Endodermal cell (in vitro differentiated cells): ENCODE measurements at regions not wholly inside any gene's neighbourhood (a gene's known extent, or its start where the extent isn't known, plus 50 kb on each side); places are given as distances from the start of the nearest gene placed in this dataset.

Experiments
- DNase-seq: peaks from one replicate; pipeline ENCODE4 v3.0.0-alpha.2; 2017
- H3K27ac ChIP-seq: 2 replicates; pipeline ENCODE4 v1.5.1; 2013; ENCODE audit warnings: mild to moderate bottlenecking, low read depth, low read length, moderate library complexity
- H3K27me3 ChIP-seq: 2 replicates; pipeline ENCODE4 v1.6.1; 2013; ENCODE audit warnings: mild to moderate bottlenecking, low read length, moderate library complexity; ENCODE audit not compliant: insufficient read depth, control insufficient read depth, poor library complexity, severe bottlenecking
- H3K36me3 ChIP-seq: 2 replicates; pipeline ENCODE4 v1.7.0; 2013; ENCODE audit warnings: mild to moderate bottlenecking, low read length, moderate library complexity; ENCODE audit not compliant: control insufficient read depth, insufficient read depth
- H3K4me1 ChIP-seq: one replicate; pipeline ENCODE4 v1.7.0; 2013; ENCODE audit warnings: low read length; ENCODE audit not compliant: control insufficient read depth, insufficient read depth
- H3K4me3 ChIP-seq: 2 replicates; pipeline ENCODE4 v1.5.1; 2013; ENCODE audit warnings: mild to moderate bottlenecking, low read length, moderate library complexity
- H3K9ac ChIP-seq: 2 replicates; pipeline ENCODE4 v1.6.1; 2013; ENCODE audit warnings: mild to moderate bottlenecking, low read length, moderate library complexity; ENCODE audit not compliant: poor library complexity, severe bottlenecking; ENCODE audit errors: extremely low read depth
- H3K9me3 ChIP-seq: 2 replicates; pipeline ENCODE4 v1.6.1; 2013; ENCODE audit warnings: mild to moderate bottlenecking, low read length, moderate library complexity; ENCODE audit not compliant: control insufficient read depth
- H3K27ac Mint-ChIP-seq: 2 replicates; pipeline ENCODE4 v1.8.0; 2020; ENCODE audit warnings: mixed read lengths
- H3K27me3 Mint-ChIP-seq: 2 replicates; pipeline ENCODE4 v1.8.0; 2021; ENCODE audit warnings: mild to moderate bottlenecking, mixed read lengths; ENCODE audit not compliant: insufficient read depth
- H3K36me3 Mint-ChIP-seq: 2 replicates; pipeline ENCODE4 v1.8.0; 2020; ENCODE audit warnings: low read depth, mixed read lengths
- H3K4me1 Mint-ChIP-seq: 2 replicates; pipeline ENCODE4 v1.8.0; 2020; ENCODE audit warnings: mixed read lengths
- H3K4me3 Mint-ChIP-seq: 2 replicates; pipeline ENCODE4 v1.8.0; 2020; ENCODE audit warnings: mild to moderate bottlenecking, moderate library complexity, mixed read lengths
- H3K9me3 Mint-ChIP-seq: 2 replicates; pipeline ENCODE4 v1.8.0; 2020; ENCODE audit warnings: mild to moderate bottlenecking, mixed read lengths
- WGBS, 2 experiments: methylation state at CpG; one replicate each; pipeline versions ENCODE4 v1.1.5 to v1.1.7; 2013; ENCODE audit warnings: missing lambda C conversion rate in 2 of 2, mixed read lengths in 1 of 2; ENCODE audit not compliant: insufficient coverage in 1 of 2, insufficient read length in 1 of 2; 5-methylcytosine and 5-hydroxymethylcytosine counted together
- TF ChIP-seq, protein P1 (sequence below): fragments of 200-600 bp; sonication (generic); conservative IDR thresholded peaks from 2 replicates; pipeline ENCODE4 v1.5.0; 2021; ENCODE audit warnings: antibody characterized with exemption, mild to moderate bottlenecking

DNA sequence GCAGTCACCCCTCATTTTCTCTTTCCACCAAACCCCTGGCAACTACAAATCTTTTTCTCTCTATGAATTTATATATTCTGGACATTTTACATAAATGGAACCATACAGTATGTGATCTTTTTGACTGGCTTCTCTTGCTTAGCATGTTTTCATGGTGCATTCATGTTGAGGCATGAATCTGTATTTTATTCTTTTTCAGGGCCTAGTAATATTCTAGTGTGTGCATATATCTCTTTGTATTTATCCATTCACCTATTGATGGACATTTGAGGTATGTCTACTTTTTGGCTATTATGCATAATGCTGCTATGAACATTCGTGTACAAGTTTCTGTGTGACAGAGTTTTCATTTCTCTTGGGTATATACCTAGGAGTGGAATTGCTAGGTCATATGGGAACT, 78.2 kb downstream of the HACD1 start:
- Histone ChIP-seq H3K9ac (no peak overlapping the region), H3K36me3 (no peaks in the 10 kb centered on the region), H3K27me3 (no peaks in the 10 kb centered on the region), H3K9me3 (peaks cover 5% of the 10 kb centered on the region), H3K27ac (no peak overlapping the region), H3K4me3 (no peak overlapping the region), H3K4me1 (no peaks in the 10 kb centered on the region)
- no peak for DNase-seq
- WGBS, 2 experiments, result 92 to 100% methylated on average over 1 of the region's 1 CpG
- Mint-ChIP-seq H3K4me1 (no peaks in the 10 kb centered on the region), H3K9me3 (peaks cover 12% of the 10 kb centered on the region), H3K4me3 (no peak overlapping the region), H3K27me3 (no peaks in the 10 kb centered on the region), H3K27ac (no peak overlapping the region), H3K36me3 (no peaks in the 10 kb centered on the region)
- TF ChIP-seq, protein P1, sequence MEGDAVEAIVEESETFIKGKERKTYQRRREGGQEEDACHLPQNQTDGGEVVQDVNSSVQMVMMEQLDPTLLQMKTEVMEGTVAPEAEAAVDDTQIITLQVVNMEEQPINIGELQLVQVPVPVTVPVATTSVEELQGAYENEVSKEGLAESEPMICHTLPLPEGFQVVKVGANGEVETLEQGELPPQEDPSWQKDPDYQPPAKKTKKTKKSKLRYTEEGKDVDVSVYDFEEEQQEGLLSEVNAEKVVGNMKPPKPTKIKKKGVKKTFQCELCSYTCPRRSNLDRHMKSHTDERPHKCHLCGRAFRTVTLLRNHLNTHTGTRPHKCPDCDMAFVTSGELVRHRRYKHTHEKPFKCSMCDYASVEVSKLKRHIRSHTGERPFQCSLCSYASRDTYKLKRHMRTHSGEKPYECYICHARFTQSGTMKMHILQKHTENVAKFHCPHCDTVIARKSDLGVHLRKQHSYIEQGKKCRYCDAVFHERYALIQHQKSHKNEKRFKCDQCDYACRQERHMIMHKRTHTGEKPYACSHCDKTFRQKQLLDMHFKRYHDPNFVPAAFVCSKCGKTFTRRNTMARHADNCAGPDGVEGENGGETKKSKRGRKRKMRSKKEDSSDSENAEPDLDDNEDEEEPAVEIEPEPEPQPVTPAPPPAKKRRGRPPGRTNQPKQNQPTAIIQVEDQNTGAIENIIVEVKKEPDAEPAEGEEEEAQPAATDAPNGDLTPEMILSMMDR, result no peak

DNA sequence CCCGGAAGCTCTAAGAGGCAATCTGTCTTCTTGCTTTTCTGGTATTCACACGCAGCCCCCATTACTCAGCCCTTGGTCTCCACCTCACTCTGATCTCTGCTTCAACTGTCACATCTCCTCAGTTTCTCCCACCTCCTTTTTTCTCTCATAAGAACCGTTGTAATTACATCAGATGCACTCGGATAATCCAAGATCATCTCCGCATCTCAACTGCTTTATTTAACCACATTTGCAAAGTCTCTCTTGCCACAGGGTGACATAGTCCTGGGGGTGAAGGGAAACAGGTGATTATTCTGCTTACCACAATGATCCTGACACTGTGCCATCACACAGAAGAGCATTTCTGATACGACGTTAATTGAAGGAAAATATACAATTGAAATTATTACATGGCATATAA, 79.9 kb downstream of the HACD1 start:
- Histone ChIP-seq H3K4me1 (no peaks in the 10 kb centered on the region), H3K36me3 (no peaks in the 10 kb centered on the region), H3K27ac (no peak overlapping the region), H3K4me3 (no peak overlapping the region), H3K27me3 (no peaks in the 10 kb centered on the region), H3K9ac (no peak overlapping the region), H3K9me3 (peaks cover 5% of the 10 kb centered on the region)
- 90 to 100% methylated on average over 3 to 5 of the region's 7 CpGs for WGBS, 2 experiments
- Mint-ChIP-seq H3K27ac (no peak overlapping the region), H3K4me1 (no peaks in the 10 kb centered on the region), H3K4me3 (no peak overlapping the region), H3K27me3 (no peaks in the 10 kb centered on the region), H3K36me3 (no peaks in the 10 kb centered on the region), H3K9me3 (peaks cover 9% of the 10 kb centered on the region)
- DNase-seq, result no peak
- TF ChIP-seq, protein P1, result no peak

DNA sequence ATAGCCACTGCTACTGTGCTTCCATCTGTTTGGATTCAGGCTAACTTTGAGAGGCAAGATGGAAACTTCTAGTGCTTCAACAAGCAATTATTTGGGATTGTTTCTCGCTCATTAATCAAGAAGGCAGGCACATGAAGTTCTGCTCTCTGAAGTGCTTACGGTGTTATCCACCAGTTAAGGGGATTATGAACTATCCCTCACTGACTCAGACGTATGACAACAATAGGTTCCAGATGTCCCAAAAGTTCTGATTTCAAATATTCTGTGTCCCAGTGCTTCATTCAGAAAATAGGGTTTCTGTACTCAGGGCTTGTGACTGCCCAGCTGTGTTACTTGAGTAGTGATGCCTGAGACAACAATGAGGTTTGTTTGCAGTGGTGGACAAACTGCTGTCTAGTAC, 81.0 kb downstream of the HACD1 start:
- Histone ChIP-seq H3K4me1 (no peaks in the 10 kb centered on the region), H3K36me3 (no peaks in the 10 kb centered on the region), H3K4me3 (no peak overlapping the region), H3K9ac (no peak overlapping the region), H3K9me3 (peaks cover 5% of the 10 kb centered on the region), H3K27me3 (no peaks in the 10 kb centered on the region), H3K27ac (no peak overlapping the region)
- Mint-ChIP-seq H3K4me3 (no peak overlapping the region), H3K36me3 (no peaks in the 10 kb centered on the region), H3K27ac (no peak overlapping the region), H3K4me1 (no peaks in the 10 kb centered on the region), H3K27me3 (no peaks in the 10 kb centered on the region), H3K9me3 (peaks cover 9% of the 10 kb centered on the region)
- DNase-seq, result no peak
- 94 to 96% methylated on average over 2 to 3 of the region's 3 CpGs for WGBS, 2 experiments
- TF ChIP-seq, protein P1, result no peak
